SW 1271 (cell line): ENCODE measurements at regions not wholly inside any gene's neighbourhood (a gene's known extent, or its start where the extent isn't known, plus 50 kb on each side); places are given as distances from the start of the nearest gene placed in this dataset.

Experiments used
- DNase-seq, 2 experiments: peaks; one replicate each; lab custom pipeline; 2025; lab: John Stamatoyannopoulos, UW

GRCh38 chr11:90849312-90849711 lies 626.5 kb upstream of the CHORDC1 start:
- no peak for DNase-seq

- no peak for DNase-seq
These were observed 624.5 kb upstream of the CHORDC1 start for GRCh38 chr11:90847268-90847886.

- DNase-seq, result no peak
These were observed 623.8 kb upstream of the CHORDC1 start for GRCh38 chr11:90846628-90847027.

- no peak for DNase-seq
These were observed 623.0 kb upstream of the CHORDC1 start for GRCh38 chr11:90845799-90846198.

GRCh38 chr11:90845126-90845525 lies 622.3 kb upstream of the CHORDC1 start:
- DNase-seq, result no peak

GRCh38 chr11:90844041-90844440 lies 621.2 kb upstream of the CHORDC1 start:
- no peak for DNase-seq

- no peak for DNase-seq
These were observed 619.8 kb upstream of the CHORDC1 start for GRCh38 chr11:90842681-90843080.

- DNase-seq, result no peak
These were observed 617.2 kb upstream of the CHORDC1 start for GRCh38 chr11:90840071-90840470.

GRCh38 chr11:90836031-90836430 lies 613.2 kb upstream of the CHORDC1 start:
- DNase-seq, result no peak

- DNase-seq, result no peak
These were observed 600.6 kb upstream of the CHORDC1 start for GRCh38 chr11:90823446-90823845.

GRCh38 chr11:90822996-90823395 lies 600.1 kb upstream of the CHORDC1 start:
- DNase-seq, result no peak

- DNase-seq, result no peak
These were observed 595.4 kb upstream of the CHORDC1 start for GRCh38 chr11:90818196-90818745.

GRCh38 chr11:90809581-90809980 lies 586.7 kb upstream of the CHORDC1 start:
- DNase-seq, result no peak

- DNase-seq, result no peak
These were observed 582.3 kb upstream of the CHORDC1 start for GRCh38 chr11:90805172-90805571.

GRCh38 chr11:90803831-90804230 lies 581.0 kb upstream of the CHORDC1 start:
- no peak for DNase-seq

- DNase-seq, result no peak
These were observed 580.5 kb upstream of the CHORDC1 start for GRCh38 chr11:90803366-90803765.

- no peak for DNase-seq
These were observed 575.9 kb upstream of the CHORDC1 start for GRCh38 chr11:90798769-90799168.

- no peak for DNase-seq
These were observed 572.9 kb upstream of the CHORDC1 start for GRCh38 chr11:90795746-90796145.

GRCh38 chr11:90788961-90789360 lies 566.1 kb upstream of the CHORDC1 start:
- no peak for DNase-seq

GRCh38 chr11:90784241-90784814 lies 561.5 kb upstream of the CHORDC1 start:
- DNase-seq, result no peak

- no peak for DNase-seq
These were observed 560.3 kb upstream of the CHORDC1 start for GRCh38 chr11:90783111-90783510.

- DNase-seq, result no peak
These were observed 556.2 kb upstream of the CHORDC1 start for GRCh38 chr11:90779098-90779497.

- DNase-seq, result no peak
These were observed 552.8 kb upstream of the CHORDC1 start for GRCh38 chr11:90775567-90776165.
